ENCODE measurements at regions not wholly inside any gene's neighbourhood (a gene's known extent, or its start where the extent isn't known, plus 50 kb on each side); places are given as distances from the start of the nearest gene placed in this dataset.

DNA sequence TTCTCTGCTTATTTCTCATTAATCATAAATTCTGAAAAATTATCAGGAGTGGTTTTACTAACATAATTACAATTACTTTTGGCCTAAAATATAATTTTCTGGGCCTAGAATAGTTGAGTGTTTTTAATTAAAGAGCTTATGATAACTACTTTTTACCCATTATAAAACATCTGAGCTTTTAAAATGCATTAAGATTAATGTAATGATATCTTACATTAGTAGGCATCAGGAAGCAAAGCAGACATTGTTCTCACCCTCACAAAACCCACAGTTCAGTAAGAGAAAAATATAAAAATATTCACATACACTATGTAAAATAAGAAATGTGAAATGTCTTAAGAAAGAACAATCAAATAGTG is 443.7 kb upstream of the SEMA3A start:
- Mint-ChIP-seq H3K27ac (no peak overlapping the region), H3K27me3 (no peaks in the 10 kb centered on the region), H3K4me3 (no peak overlapping the region), H3K9me3 (peaks cover 2% of the 10 kb centered on the region), H3K4me1 (no peaks in the 10 kb centered on the region), H3K36me3 (ENCODE audit: low read depth) (no peaks in the 10 kb centered on the region)
- no peak for DNase-seq
- no peak for ATAC-seq

DNA sequence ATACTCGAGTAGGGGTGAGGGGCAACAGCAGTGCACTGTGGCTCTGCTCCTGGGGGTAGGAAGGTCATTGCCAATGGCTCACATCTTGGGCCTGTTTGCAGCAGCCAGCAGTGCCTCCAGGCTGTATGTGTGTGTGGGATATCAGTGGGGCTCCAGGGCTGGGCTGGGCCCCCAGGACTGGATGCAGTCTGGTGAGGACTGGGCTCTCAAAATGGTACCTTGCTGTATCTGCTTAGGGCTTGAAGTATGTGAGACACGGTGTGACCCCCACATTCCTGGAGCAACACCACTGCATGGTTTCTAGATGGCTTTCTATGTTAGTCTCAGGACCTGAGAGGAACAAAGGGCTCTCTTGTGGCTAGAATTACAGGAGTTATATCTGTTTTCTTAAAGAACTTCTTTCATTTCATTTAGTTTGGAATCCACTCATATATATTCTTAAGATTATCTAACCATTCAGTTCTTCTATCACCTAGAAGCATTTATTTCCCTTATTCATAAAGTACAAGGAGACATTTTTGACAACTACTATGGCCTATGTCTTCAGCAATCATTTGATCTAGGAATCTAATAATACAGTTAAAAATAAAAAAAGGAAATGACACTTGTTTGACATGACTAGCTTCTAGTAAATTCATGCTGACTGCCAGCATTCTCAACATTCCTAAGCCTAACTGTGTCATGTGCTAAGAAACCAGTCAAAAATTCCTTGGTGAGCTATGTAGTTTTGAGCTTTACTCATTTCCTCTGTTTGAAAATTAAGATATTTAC is 443.2 kb upstream of the SEMA3A start:
- no peak overlapping the region for H3K27ac Mint-ChIP-seq
- no peaks in the 10 kb centered on the region for H3K27me3 Mint-ChIP-seq
- no peak for ATAC-seq
- no peaks in the 10 kb centered on the region for H3K4me1 Mint-ChIP-seq
- H3K4me3 Mint-ChIP-seq = no peak overlapping the region
- peaks cover 8% of the 10 kb centered on the region for H3K9me3 Mint-ChIP-seq
- H3K36me3 Mint-ChIP-seq (ENCODE audit: low read depth) = no peaks in the 10 kb centered on the region
- no peak for DNase-seq

DNA sequence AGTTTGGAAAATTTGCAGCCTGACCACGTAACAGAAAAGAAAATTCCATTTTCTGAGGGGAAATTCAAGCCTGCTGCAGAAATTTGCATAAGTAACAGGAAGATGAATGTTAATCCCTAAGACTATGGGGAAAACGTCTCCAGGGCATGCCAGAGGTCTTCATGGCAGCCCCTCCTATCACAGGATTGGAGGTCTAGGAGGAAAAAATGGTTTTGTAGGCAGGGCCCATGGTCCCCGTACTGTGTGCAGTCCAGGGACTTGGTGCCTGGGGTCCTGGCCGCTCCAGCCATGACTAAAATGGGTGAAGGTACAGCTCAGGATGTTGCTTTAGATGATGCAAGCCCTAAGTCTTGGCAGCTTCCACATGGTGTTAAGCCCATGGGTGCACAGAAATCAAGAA is 437.3 kb upstream of the SEMA3A start:
- H3K4me1 Mint-ChIP-seq = no peaks in the 10 kb centered on the region
- H3K27me3 Mint-ChIP-seq = no peaks in the 10 kb centered on the region
- ATAC-seq = no peak
- no peaks in the 10 kb centered on the region for H3K36me3 Mint-ChIP-seq (ENCODE audit: low read depth)
- no peak overlapping the region for H3K27ac Mint-ChIP-seq
- no peak overlapping the region for H3K4me3 Mint-ChIP-seq
- H3K9me3 Mint-ChIP-seq = peaks cover 8% of the 10 kb centered on the region
- DNase-seq = no peak

- Mint-ChIP-seq H3K36me3 (ENCODE audit: low read depth) (no peaks in the 10 kb centered on the region), H3K9me3 (peaks cover 8% of the 10 kb centered on the region), H3K27ac (no peak overlapping the region), H3K4me3 (no peak overlapping the region), H3K4me1 (no peaks in the 10 kb centered on the region), H3K27me3 (no peaks in the 10 kb centered on the region)
- DNase-seq (no peak), ATAC-seq (no peak)
Observed at GRCh38 chr7:84629640-84630318, 435.2 kb upstream of the SEMA3A start.

- Mint-ChIP-seq H3K9me3 (peaks cover 8% of the 10 kb centered on the region), H3K4me3 (no peak overlapping the region), H3K27me3 (no peaks in the 10 kb centered on the region), H3K4me1 (no peaks in the 10 kb centered on the region), H3K27ac (no peak overlapping the region), H3K36me3 (ENCODE audit: low read depth) (no peaks in the 10 kb centered on the region)
- DNase-seq = no peak
- ATAC-seq = no peak
Observed at GRCh38 chr7:84629216-84629615, 434.6 kb upstream of the SEMA3A start.

DNA sequence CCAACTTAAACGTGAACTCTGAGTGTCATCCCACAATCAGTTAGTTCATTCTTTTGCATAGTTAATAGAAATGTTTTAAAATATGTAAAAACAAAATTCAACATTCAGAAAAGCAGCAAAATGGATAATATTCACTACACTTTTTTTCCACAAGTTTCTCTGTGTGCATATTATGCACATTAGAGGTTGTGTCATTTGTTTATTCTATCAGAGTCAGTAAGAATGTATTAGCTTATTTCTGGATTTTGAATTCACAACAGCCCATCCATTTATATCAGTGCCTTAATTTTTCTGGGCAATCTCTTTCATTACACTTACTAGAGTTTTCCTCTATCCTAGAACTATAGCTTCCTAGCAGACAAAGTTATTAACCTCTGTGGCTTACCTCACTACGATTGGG is 432.7 kb upstream of the SEMA3A start:
- Mint-ChIP-seq H3K4me3 (no peak overlapping the region), H3K9me3 (no peaks in the 10 kb centered on the region), H3K4me1 (no peaks in the 10 kb centered on the region), H3K27ac (no peak overlapping the region), H3K27me3 (no peaks in the 10 kb centered on the region), H3K36me3 (ENCODE audit: low read depth) (no peaks in the 10 kb centered on the region)
- DNase-seq (no peak), ATAC-seq (no peak)

- no peak overlapping the region for H3K4me3 Mint-ChIP-seq
- H3K4me1 Mint-ChIP-seq = no peaks in the 10 kb centered on the region
- no peak overlapping the region for H3K27ac Mint-ChIP-seq
- ATAC-seq (no peak), DNase-seq (no peak)
- H3K27me3 Mint-ChIP-seq = no peaks in the 10 kb centered on the region
- H3K9me3 Mint-ChIP-seq = no peaks in the 10 kb centered on the region
- H3K36me3 Mint-ChIP-seq (ENCODE audit: low read depth) = no peaks in the 10 kb centered on the region
Observed at GRCh38 chr7:84624927-84625326, 430.3 kb upstream of the SEMA3A start.

- H3K4me3 Mint-ChIP-seq = no peak overlapping the region
- no peaks in the 10 kb centered on the region for H3K9me3 Mint-ChIP-seq
- DNase-seq (no peak), ATAC-seq (no peak)
- H3K27me3 Mint-ChIP-seq = no peaks in the 10 kb centered on the region
- no peaks in the 10 kb centered on the region for H3K36me3 Mint-ChIP-seq (ENCODE audit: low read depth)
- no peaks in the 10 kb centered on the region for H3K4me1 Mint-ChIP-seq
- H3K27ac Mint-ChIP-seq = no peak overlapping the region
Observed at GRCh38 chr7:84624527-84624926, 429.9 kb upstream of the SEMA3A start.

GRCh38 chr7:84617265-84618030 is 422.9 kb upstream of the SEMA3A start:
- Mint-ChIP-seq H3K4me1 (no peaks in the 10 kb centered on the region), H3K36me3 (ENCODE audit: low read depth) (no peaks in the 10 kb centered on the region), H3K9me3 (no peaks in the 10 kb centered on the region), H3K27ac (no peak overlapping the region), H3K27me3 (no peaks in the 10 kb centered on the region), H3K4me3 (no peak overlapping the region)
- no peak for ATAC-seq
- DNase-seq = no peak

DNA sequence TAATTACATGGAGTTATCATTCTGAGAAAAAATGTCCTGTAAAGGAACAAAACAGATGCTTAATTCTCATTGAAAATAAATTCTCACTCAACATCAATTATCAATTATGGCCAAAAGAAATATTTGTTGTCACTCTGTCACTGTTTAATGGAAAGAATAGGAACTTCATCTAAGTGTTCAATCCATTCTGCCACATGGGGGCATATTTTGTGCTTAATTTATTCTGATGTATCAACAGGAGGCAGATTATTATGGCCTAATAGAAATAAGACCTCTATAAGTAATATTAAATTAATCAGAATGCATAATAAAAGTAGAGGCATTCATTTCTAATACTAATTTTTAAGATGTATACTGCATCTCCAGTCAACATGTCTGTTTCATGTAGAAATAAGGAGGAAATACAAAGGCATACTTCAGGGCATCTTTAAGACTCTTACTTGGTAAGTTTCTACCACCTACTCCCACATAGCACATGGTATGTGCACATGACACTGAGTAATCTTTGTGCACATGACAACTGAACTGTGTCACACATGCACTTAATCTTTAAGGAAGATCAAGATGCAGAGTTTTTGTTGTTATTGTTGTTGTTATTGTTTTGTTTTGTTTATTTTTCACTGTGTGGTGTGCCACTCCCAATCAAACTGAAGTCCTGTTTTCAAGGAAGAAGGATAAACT is 420.4 kb upstream of the SEMA3A start:
- ATAC-seq (no peak), DNase-seq (no peak)
- Mint-ChIP-seq H3K4me3 (no peak overlapping the region), H3K27me3 (no peaks in the 10 kb centered on the region), H3K36me3 (ENCODE audit: low read depth) (no peaks in the 10 kb centered on the region), H3K9me3 (no peaks in the 10 kb centered on the region), H3K4me1 (no peaks in the 10 kb centered on the region), H3K27ac (no peak overlapping the region)

- ATAC-seq (no peak), DNase-seq (no peak)
- Mint-ChIP-seq H3K36me3 (ENCODE audit: low read depth) (no peaks in the 10 kb centered on the region), H3K4me1 (no peaks in the 10 kb centered on the region), H3K27ac (no peak overlapping the region), H3K27me3 (no peaks in the 10 kb centered on the region), H3K9me3 (no peaks in the 10 kb centered on the region), H3K4me3 (no peak overlapping the region)
Observed at GRCh38 chr7:84612981-84613681, 418.5 kb upstream of the SEMA3A start.

- Mint-ChIP-seq H3K4me3 (no peak overlapping the region), H3K36me3 (ENCODE audit: low read depth) (no peaks in the 10 kb centered on the region), H3K9me3 (no peaks in the 10 kb centered on the region), H3K4me1 (no peaks in the 10 kb centered on the region), H3K27me3 (no peaks in the 10 kb centered on the region), H3K27ac (no peak overlapping the region)
- ATAC-seq (no peak), DNase-seq (no peak)
Observed at GRCh38 chr7:84611391-84611790, 416.8 kb upstream of the SEMA3A start.

- no peak overlapping the region for H3K4me3 Mint-ChIP-seq
- no peaks in the 10 kb centered on the region for H3K36me3 Mint-ChIP-seq (ENCODE audit: low read depth)
- ATAC-seq (no peak), DNase-seq (no peak)
- H3K27me3 Mint-ChIP-seq = no peaks in the 10 kb centered on the region
- no peaks in the 10 kb centered on the region for H3K9me3 Mint-ChIP-seq
- H3K27ac Mint-ChIP-seq = no peak overlapping the region
- H3K4me1 Mint-ChIP-seq = no peaks in the 10 kb centered on the region
Observed at GRCh38 chr7:84610390-84610789, 415.8 kb upstream of the SEMA3A start.

- Mint-ChIP-seq H3K27ac (no peak overlapping the region), H3K36me3 (ENCODE audit: low read depth) (no peaks in the 10 kb centered on the region), H3K4me3 (no peak overlapping the region), H3K4me1 (no peaks in the 10 kb centered on the region), H3K27me3 (no peaks in the 10 kb centered on the region), H3K9me3 (peaks cover 14% of the 10 kb centered on the region)
- ATAC-seq (no peak), DNase-seq (no peak)
Observed at GRCh38 chr7:84605301-84605700, 410.7 kb upstream of the SEMA3A start.

Data from activated naive CD8-positive, alpha-beta T cell treated with anti-CD3 and anti-CD28 coated beads, Interleukin-2, amount 50 U/mL, for 24 hours (primary cell).